ENCODE measurements at regions not wholly inside any gene's neighbourhood (a gene's known extent, or its start where the extent isn't known, plus 50 kb on each side); places are given as distances from the start of the nearest gene placed in this dataset.

DNA sequence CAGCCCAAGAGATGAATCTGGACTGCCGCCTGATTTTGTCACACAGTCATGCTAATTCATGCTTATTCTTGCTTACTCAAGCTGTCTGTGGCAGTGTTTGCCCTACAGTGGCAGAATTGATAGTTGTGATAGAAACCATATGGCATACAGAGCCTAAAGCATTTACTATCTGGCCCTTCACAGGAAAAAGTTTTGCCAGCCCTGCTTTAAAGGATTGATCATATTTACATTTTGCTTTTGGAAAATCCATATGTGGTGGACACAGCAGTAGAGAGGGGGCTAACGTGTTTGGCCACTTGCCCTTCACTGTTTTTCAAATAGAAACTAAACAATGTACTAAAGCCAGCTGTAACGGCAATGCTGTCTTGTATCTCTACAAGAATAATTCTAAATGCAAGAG, 974.0 kb upstream of the GHITM start:
- no peak for DNase-seq

DNA sequence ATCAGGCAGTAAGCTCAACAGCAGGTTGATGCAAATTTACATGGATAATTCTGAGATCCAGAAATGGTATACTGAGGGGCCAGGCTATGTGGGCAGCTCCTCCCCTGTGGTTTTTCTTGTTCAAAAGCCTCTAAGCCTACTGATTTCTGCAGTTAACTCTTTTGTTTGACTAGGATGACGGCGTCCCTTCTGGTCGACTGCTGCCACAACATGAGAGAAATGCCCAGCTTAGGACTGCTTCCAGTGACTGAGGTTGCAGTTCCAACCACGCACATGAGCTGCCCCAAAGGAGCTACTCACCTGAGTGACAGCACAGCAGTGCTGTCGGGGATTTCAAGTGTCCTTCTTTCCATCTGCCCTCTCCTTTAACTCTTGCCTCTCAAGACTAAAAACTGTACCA, 973.0 kb upstream of the GHITM start:
- no peak for DNase-seq

DNA sequence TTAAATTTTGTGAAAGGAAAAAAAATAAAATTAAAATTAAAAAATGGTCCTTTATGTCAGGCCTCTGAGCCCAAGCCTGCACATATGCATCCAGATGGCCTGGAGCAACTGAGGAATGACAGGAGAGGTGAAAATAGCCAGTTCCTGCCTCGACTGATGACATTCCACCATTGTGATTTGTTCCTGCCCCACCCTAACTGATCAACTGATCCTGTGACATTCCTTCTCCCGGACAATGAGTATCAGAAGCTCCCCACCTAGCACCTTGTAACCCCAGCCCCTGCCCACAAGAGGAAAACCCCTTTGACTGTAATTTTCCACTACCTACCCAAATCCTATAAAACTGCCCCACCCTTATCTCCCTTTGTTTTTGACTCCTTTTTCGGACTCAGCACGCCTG, 972.2 kb upstream of the GHITM start:
- DNase-seq = no peak

DNA sequence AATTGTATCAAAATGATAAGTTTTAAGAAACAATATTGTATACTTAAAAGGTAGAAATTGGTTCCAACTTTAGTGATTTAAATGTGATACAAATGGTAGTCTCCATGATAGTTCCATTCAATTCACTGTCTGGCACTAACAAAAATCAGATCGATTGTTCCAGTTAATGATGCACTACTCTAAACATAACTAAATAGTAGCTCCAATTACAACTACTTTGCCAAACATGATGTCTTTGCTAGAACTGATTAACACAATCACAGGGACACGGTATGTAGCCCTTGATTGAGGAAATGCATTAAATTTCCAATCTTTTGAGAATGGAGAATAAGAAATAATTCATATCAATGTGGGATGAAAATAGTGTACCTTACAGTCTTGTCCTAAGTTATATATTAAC, 962.4 kb upstream of the GHITM start:
- no peak for DNase-seq

DNA sequence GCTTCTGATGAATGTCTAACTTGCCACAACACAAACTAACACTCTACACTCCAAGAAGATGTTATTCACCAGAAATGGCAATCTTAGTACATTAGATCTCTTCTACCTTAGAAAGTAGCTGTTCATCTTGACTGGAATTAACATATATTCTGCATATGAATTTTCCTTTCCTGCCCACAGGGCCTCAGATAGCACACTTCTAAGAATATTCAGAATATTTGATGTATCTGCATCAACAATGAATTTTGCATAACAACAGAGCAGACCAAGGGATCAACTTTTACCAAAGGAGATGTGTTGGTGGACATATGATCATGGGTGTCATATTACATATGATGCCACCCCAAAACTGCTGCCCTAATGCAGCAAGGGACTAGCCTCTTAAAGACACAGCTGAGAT, 960.8 kb upstream of the GHITM start:
- no peak for DNase-seq

DNA sequence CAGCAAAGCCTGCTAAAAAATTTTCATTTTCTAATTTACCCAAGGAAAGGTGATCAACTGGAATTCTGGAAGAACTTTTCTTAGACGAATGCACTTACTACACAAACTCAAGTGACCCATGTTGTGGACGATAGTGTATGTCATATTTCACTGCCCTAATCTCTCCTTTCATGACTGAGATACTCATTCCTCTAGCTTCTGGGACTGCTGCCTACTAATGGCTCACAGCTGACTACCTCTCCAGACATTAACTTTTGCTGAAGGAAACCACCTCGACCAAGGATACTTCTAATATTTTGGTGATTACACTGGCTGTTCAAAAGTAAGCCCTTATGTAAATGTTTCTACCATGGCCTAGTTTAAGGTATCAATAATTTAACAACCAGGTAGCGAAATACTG, 959.9 kb upstream of the GHITM start:
- no peak for DNase-seq

DNA sequence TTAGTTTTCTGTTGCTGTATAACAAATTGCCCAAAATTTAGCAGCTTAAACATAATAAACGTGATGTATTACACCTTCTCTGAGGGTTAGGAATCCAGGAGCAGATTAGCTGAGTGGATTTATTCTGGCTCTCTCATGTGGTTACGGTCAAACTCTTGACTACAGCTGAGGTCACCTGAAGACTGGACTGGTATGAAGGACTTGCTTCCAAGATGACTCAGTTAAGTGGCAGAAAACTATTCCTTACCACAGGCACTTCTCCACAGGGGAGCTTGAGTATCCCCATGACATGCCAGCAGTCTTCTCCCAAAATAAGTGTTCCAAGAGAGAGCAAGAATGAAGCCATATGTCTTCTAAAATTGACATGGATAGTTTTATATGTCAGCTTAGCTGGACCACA, 957.2 kb upstream of the GHITM start:
- DNase-seq = no peak

DNA sequence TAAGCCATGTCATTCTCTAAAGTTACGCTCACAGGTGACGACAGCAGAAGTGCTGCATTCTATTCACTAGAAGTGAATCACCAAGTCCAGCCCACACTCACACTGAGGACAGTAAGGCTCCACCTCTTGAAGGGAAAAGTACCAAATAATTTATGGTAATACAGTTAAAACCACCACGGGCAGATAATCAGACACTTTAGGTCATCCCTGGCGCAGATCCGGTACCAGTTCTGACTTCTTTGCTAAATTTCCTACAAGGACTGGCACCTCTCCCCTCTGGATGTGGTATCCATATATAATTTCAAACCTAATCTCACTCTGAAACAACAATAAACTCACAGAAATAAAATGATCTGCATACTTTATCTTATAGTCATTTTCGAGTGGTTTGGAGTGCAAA, 954.7 kb upstream of the GHITM start:
- DNase-seq = no peak

DNA sequence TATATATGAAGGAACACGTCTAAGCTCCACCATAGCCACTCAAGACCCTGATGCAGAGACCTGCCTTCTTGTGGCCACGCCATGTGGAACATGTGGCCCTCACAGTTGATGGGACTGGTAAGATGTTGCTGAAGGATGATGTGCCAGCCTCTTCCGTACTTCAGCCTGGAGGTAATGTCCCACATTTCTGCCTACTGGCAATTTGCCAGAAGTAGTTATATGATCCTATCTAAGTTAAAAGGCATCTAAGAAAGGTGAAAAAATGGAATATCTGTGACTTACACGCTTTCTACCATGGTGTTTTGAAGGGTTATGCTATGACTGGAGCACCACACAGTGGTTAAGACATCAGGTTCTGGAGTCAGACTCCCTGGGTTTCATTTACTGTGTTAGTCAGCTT, 948.7 kb upstream of the GHITM start:
- DNase-seq = no peak

DNA sequence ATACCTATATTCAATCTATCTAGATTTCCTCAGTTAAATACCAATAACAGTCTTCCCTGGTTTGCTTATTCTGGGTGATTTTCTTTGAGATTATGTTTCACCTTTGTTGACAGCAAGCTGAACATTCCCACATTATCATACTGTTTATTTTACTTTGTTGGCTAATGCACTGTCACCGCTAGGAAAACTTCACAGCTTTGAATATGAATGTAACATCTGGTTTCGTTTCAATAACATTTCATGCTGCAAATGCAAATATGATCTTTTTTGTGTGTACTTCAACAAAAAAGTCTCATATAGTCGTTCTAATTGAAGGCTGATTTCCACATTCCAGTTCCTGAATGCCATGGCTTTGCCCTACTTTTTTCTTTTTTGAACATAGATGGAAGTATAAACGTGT, 946.3 kb upstream of the GHITM start:
- no peak for DNase-seq

DNA sequence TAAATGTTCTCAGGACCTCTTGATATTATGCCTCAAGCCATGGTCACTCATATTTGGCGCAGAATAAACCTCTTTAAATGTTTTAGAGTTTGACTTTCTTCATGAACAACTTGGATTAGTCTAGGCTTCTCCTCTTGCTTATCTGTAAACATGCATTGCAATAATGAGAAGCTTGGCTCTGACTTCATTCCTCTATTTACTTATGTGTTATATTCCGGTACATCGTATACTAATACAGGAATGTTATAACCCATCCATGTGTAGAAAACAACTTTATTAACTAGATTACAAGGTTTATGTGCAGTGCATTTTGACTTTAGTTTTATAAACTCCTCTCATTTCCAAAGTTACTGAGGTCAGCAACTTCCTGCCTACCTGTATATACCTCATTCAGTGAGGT, 944.3 kb upstream of the GHITM start:
- no peak for DNase-seq

DNA sequence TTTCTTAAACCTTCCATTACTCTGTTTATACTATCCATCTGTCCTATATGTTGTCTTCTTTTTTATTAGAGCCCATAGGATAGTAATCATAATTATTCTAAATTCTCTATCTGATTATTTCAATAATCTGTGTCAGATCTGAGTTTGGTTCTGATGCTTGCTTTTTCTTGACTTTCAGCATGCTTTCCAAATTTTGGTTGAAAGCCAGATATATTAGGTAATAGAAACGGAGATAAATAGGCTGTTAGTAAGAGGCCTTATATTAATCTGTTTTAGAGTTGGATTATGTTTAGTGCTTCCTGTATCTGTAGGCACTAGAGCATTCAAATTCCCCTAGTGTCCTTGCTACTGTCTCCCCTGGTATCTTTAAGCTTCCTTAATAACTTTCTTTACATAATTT, 939.9 kb upstream of the GHITM start:
- DNase-seq = no peak

DNA sequence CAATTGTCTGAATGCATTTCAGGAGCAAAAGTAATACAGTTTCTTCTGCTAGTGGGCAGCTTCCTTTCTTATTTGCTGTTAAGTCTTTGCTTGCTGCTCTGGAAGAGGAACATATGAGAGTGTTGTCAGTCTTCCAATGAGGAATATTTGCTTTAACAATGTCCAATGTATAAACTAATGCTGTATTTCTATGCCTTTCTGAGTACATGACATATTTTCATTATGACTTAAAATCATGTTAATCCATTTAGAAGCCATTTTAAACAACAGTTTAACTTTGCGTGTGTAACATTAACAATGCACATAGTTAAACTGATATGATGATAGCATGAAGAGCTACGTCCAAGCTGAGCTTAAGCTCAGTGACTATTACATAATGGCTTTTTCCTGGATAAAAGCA, 933.4 kb upstream of the GHITM start:
- no peak for DNase-seq

DNA sequence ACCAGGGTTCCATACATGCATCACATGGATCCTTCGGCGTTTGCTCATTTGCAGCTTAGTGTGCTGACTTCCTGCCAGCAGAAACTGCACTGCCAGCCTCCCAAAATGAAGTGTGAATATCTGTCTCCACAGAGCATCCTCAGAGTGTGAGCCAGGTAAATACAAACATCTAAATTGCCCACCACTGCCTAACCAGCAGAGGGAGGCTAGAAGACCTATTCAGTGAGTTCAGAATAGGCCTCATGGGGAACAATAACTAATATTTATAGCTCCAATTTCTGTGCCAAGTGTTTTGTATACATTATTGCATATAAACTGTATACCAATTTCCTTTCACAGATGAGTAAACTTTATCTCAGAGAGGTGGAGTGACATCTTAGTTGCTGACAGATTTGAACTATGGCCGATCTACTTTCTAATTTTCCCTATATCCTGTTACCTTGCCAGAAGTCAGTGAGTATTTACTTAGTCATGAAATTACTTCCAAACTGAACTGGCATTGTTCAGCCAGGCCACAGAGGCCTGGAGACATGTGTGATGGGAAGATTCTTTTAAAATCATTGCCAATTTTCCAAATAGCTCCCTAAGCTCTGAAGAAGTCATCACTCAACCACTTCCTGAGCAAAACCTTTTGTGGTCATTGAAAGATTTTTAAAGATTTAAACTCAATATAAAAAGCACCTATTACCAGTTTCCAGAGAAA, 926.5 kb upstream of the GHITM start:
- DNase-seq = no peak

DNA sequence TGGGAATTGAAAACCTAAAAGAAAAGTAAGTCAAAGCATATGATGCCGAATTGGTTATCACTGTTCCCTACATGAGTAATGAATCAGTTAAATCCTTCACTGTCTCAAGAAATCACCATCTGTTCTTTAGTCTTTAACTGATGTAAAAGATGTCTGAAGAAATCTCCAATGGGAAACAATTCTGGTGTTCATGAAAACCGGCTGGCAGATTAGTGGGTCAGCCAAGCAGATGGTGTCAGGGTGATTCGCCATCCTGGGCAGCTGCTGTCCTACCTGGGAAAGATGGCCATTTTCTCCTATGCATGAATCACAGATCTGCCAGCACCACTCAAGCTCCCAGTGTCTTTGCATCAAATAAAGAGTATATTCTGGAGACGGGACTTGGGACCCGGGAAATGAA, 925.2 kb upstream of the GHITM start:
- no peak for DNase-seq

DNA sequence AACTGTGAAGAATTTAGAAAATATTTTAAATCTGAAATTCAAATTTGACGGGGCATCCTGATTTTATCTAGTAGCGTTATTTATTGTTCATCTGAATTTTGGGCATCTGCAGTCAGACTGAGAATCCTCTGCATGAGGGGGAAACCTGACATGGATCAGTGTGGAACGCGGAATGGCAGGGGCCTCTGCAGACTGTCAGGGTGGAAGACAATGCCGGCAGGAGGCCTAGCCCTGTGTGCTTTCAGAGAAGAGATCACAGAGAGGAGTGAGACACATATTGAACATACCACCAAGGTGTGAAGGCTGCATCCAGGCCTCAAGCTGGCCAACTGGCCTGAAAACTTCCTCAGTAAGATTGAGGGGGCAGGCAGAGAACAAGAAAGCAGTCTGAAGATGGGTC, 921.1 kb upstream of the GHITM start:
- DNase-seq = no peak

DNA sequence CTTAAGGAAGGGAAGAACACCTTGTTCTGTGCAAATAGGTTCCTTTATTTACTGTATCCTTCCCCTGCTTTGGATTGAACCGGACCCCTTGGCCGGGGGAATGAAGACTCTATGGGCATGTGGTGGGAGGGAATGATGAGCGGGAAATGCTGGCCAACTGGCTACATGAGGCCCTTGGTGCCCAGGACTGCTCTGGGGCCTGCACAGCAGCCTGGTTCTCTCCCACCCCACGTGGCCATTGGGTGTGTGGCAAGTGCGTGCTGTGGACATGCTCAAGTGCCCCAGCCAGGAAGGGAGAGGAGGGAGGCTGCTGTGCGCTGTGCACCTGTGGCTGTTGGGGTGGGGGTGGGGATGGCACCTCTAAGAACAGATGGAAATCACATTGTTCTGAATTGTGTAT, 917.0 kb upstream of the GHITM start:
- DNase-seq = no peak

DNA sequence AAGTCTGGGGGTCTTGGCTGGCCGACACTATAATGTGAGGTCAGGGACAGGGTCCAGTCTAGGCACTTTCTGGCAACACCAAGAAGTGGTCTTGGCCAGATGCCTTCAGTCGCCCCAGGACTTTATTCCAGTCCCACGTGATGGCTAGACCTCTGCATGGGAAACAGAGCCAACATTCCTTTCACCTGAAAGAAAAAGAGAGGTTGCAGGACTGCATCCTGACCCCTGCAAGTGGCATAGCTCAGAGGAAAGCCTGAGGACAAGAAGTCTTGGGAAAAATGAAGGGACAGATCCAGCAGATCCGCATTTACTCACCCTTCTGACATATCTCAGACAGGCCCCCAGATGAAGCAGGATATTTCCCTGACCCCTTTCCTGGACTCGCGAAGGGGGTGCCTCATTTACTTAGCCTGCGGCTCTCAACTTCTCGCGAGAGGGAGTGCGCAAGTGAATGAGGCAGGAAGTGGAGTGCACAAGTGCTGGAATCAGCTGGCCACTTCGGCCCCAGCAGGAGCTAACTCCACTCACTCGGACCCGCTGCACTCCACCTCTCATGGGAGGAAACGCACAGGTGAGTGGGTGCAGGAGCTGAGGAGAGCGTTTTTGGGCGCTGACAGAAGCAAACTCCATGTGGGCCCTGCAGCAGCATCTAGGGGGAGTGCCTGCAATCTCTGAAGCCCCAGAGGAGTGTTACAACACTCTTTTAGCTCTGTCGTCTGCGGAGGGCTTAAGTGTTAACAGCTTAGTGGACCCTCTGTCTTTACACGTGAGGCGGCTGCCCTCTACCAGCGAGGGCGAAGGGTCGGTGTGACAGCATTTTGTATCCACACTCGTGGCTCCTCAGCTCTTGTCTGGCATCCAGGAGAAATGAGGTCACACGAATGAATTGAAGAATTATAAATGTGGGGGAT, 916.2 kb upstream of the GHITM start:
- DNase-seq = no peak

DNA sequence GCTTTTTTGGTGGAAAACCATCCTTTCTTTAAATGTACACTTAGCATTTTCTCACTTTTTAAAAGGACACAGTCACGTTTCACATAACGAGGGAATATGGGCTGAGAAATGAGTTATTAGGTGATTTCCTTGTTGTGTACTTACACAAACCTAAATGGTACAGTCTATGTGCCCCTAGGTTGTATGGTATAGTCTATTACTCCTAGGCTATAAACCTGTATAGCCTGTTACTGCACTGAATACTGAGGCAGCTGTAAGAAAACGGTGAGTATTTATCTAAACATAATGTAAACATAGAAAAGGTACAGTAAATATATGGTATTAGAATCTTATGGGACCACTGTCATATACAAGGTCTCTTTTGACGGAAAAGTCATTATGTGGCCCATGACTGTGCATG, 913.5 kb upstream of the GHITM start:
- DNase-seq = no peak

DNA sequence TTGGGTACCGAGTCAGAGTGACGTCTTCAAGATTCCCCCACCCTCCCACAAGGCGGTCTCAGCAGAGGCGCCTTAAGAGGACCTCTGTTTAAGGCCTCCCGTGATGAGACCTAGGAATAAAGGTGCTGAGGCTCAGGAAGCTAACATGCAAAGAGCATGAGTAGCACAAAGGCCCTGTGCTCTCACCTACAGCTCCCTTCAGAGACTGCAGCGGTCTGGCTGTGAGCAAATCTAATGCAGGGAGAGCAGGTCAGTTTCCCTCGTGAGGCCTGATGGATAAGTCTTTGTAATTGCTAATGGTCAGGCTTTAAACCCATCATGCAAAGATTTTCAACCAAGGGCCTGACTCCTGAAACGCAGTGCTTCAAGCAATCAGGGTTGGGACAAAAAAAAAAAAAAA, 909.3 kb upstream of the GHITM start:
- DNase-seq = no peak

DNA sequence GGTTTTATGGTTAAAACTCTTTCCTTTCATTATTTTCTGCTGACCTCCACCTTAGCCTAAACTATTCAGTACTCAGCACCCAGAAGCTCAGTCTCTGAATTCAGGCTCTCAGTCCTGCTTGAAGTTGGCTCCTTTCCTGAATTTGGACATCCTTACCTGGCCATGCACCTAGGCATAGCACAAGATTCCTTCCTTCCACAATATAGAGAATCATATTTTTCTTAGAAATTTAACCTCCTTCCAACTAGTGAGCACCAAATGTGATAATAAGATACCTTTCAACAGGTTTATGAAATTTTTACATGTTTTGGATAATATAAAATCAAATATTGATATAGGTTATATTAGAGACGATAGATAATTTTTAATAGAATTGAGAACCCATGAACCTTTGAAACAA, 905.6 kb upstream of the GHITM start:
- DNase-seq = no peak

DNA sequence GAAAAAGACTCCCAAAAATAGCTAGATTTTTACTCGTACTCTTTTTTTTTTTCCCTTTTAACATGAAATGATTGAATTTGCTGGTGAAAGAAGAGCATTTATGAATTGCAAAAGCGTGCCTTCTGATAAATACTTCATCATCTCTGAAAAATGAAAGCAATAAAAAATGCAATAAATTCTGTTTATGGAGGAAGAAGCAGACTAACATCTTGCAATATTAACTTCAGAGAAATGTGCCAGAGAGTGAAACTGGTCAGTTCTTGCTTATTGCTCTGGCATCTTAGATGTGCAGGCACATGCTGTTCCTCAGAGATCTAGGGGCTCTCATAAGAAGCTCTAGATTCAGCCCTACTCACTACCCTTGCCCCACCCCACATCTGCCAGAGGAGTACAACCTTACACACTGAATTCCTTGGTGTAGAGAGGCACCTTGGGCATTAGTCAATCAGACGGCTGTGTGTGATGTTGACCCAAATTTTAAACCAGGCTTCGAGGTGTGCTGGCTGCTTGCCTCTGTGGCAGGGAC, 891.1 kb upstream of the GHITM start:
- no peak for DNase-seq

DNA sequence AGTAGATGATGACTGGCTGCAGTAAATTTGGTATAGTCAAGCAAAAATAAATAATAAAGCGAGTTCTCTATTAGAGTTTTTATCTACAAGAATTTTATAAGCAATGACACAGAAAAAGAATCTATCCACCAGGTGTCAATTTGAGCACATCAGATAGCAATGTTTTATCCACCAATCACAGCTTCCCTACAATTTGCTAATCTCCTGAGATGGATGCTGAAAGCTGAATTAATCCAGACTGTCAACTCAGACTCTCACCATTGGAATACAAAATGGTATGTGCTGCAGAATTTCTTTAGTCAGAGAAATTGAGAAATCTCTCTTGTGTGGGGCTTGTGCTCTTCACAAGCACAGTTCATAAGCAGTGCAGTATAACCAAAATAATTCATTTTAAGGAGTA, 888.9 kb upstream of the GHITM start:
- no peak for DNase-seq

DNA sequence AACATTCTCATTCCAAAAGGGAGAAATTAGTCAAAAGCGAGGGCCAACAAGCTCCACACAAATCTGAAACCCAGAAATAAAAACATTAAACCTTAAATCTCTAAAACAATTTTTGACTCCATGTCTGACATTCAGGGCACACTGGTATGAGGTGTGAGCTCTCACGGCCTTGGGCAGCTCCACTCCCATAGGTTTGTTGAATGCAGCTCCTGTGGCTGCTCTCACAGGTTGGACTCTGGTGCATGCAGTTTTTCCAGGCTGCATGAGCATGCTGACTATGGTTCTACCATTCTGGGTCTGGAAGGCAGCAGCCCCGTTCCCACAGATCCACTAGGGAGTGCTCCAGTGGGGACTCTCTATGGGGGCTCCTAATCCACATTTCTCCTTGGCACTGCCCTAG, 887.1 kb upstream of the GHITM start:
- no peak for DNase-seq

DNA sequence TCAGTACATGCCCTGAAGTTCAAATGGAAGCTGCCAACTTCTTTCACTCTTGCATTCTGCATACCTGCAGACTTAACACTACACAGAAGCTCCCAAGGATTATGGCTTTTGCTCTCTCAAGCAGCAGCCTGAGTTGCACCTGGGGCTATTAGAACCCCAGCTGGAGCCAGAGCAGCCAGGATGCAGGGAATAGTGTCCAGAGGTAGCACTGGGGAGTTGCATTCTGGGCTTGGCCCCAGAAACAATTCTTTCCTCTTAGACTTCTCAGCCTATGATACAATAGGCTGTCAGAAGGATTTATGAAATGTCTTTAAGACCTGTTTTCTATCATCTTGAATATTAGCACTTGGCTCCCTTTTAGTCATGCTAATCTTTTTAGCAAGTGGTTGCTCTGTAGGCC, 886.7 kb upstream of the GHITM start:
- no peak for DNase-seq
